GM10266 (cell line): ENCODE measurements at regions not wholly inside any gene's neighbourhood (a gene's known extent, or its start where the extent isn't known, plus 50 kb on each side); places are given as distances from the start of the nearest gene placed in this dataset.

Source experiments
- DNase-seq: peaks from one replicate; pipeline ENCODE4 v3.0.0; 2012; ENCODE audit errors: extremely low spot score
- TF ChIP-seq, protein P1 (sequence below): IDR thresholded peaks from 2 replicates; pipeline ENCODE4 v1.5.1; 2012; ENCODE audit warnings: mild to moderate bottlenecking, low read depth; ENCODE audit not compliant: control insufficient read depth, insufficient read depth; ENCODE audit errors: missing control alignments

DNA sequence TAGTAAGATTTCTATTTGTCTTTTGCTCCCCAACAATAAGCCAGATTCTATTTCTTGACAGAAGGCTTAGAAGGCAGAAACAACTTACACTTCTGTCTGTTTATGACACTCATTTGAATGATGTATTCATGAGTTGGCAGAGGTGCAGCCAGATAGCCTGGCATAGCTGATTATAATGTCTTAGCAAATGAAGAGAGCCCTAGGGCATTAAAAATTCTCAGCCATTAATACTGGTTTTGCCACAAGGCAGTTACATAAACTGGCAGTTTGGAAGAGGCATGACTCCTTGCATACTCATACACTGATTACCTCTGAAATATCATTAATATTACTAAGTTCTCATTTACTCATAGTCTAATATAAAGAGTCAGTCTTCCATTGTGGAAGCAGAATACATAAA is 728.5 kb upstream of the NDST4 start:
- DNase-seq: no peak

DNA sequence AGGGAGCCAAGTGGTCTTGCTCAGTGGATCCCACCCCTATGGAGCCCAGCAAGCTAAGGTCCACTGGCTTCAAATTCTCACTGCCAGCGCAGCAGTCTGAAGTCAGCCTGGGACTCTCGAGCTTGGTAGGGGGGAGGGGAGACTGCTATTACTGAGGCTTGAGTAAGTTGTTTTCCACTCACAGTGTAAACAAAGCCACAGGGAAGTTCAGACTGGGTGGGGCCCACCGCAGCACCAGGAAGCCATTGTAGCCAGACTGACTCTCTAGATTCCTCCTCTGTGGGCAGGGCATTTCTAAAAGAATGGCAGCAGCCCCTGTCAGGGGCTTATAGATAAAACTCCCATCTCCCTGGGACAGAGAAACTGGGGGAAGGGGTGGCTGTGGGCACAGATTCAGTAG is 721.0 kb upstream of the NDST4 start:
- TF ChIP-seq, protein P1, sequence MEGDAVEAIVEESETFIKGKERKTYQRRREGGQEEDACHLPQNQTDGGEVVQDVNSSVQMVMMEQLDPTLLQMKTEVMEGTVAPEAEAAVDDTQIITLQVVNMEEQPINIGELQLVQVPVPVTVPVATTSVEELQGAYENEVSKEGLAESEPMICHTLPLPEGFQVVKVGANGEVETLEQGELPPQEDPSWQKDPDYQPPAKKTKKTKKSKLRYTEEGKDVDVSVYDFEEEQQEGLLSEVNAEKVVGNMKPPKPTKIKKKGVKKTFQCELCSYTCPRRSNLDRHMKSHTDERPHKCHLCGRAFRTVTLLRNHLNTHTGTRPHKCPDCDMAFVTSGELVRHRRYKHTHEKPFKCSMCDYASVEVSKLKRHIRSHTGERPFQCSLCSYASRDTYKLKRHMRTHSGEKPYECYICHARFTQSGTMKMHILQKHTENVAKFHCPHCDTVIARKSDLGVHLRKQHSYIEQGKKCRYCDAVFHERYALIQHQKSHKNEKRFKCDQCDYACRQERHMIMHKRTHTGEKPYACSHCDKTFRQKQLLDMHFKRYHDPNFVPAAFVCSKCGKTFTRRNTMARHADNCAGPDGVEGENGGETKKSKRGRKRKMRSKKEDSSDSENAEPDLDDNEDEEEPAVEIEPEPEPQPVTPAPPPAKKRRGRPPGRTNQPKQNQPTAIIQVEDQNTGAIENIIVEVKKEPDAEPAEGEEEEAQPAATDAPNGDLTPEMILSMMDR: no peak
- DNase-seq: no peak

More for the DNA sequence above, 728.5 kb upstream of the NDST4 start:
- TF ChIP-seq, protein P1: no peak

DNA sequence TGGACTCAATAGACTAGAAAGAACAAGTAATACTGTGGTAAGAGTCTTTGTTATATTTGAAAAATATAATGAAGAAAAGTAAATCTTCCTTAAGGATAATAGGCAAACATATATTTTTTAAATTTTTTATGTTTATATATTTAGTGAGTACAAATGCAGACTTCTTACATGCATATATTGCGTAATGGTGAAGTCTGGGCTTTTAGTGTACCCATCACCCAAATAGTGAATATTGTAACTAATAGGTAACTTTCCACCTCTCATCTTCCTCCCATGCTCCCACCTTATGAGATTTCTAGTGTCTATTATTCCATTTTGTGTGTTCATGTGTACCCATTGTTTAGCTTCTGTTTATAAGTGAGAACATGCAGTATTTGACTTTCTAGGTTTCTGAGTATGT is 711.2 kb upstream of the NDST4 start:
- no peak for DNase-seq
- TF ChIP-seq, protein P1: no peak

DNA sequence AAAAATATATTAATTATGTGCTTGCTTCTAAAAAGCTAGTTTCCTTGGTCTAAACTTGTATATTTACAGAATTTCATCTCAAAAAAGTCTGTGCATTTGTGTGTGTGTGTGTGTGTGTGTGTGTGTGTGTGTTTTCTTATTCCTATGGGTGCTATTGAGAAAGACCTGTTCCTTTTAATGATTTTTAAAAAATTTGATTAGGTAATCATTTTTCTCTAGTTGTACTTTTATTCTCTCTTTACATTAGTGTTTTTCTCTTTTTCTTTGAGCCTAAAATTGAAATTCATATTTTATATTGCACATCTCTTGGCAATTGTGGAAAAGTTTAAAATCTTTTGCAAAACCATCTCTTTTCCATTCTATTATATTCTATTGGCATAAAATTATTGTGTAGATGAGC is 690.4 kb upstream of the NDST4 start:
- DNase-seq: no peak
- TF ChIP-seq, protein P1: no peak

DNA sequence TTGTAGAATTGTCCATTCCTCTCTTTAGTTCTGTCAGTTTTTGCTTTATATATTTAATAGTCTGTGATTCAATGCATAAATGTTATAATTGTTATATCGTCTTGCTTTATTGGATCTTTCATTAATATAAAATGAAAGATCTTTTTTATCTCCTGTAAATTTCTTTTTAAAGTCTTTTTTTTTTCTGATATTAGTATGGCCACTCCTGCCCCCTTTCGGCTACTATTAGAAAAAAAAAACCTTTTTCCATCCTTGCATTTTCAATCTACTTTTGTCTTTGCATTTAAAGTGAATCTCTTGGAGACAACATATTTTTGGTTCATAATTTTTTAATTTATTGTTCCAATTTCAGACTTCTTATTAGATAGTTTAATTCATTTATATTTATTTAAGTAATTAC is 677.4 kb upstream of the NDST4 start:
- DNase-seq: no peak
- TF ChIP-seq, protein P1: no peak

DNA sequence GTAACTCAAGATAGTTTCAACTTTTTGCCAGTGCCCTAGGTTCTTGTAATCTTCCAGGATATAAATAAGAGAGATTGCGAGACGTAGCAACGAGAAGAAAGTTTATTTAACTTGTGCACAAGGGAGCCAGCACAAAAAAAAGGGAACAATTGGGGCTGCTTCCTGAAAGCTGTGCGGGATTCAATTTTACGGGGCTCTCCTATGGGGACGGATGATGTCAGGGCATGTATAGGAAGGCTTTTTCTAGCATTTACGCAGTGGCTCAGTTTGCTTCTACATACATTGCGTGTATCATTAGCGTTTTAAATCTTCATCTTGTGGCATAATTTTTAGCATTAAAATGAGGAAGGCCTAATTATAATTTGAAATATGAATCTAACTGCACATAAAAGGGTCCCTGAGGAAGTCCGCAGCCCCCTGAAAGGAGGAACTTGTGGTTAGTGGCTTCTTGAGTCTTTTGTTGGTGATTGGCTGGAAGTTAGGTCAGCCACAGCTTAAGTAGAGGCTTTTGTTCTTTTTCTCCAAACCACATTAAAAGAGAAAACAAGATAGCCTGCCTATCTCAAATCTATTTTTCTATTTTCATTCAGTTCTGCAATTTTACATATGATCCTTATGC is 668.2 kb upstream of the NDST4 start:
- TF ChIP-seq, protein P1: no peak
- no peak for DNase-seq

DNA sequence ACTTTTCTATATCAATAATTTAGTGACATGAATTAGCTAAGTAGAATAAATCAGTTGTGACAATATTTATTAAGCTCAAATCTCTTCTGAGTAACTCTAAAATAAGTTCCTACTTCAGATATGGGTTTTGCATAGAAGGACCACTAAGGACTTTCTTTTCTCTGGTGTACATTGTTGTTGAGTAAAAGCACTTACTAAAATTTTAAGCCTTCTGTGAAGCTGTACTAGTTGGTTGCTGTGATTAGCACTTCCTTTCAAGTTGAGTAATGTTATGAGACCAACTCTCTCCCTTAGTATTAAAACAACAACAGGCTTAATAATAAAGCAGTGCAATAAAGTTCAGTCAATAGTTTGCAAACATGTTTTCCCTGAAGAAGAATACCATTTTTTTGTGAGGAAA is 667.4 kb upstream of the NDST4 start:
- TF ChIP-seq, protein P1: no peak
- no peak for DNase-seq
